HG03442 (cell line): ENCODE measurements at regions not wholly inside any gene's neighbourhood (a gene's known extent, or its start where the extent isn't known, plus 50 kb on each side); places are given as distances from the start of the nearest gene placed in this dataset.
"Not testable (repeated sequence)": the region's sequence is repeated elsewhere in the genome, so short reads cannot be mapped to it uniquely, and the experiment has no call there.

ENCODE experiments used
- ATAC-seq: cut with Tn5 transposase; IDR thresholded peaks from one replicate; pipeline ENCODE4 v1.9.1; 2021; ENCODE audit warnings: mild to moderate bottlenecking, moderate library complexity; ENCODE audit not compliant: unreplicated experiment

GRCh38 chr9:85112391-85112790 is 442.9 kb downstream of the NTRK2 start:
- ATAC-seq: no peak

GRCh38 chr9:85108746-85109145 is 439.2 kb downstream of the NTRK2 start:
- ATAC-seq: no peak

- ATAC-seq: no peak
Measured at GRCh38 chr9:85108229-85108628, 438.7 kb downstream of the NTRK2 start.

GRCh38 chr9:85089188-85089969 is 419.9 kb downstream of the NTRK2 start:
- no peak for ATAC-seq

DNA sequence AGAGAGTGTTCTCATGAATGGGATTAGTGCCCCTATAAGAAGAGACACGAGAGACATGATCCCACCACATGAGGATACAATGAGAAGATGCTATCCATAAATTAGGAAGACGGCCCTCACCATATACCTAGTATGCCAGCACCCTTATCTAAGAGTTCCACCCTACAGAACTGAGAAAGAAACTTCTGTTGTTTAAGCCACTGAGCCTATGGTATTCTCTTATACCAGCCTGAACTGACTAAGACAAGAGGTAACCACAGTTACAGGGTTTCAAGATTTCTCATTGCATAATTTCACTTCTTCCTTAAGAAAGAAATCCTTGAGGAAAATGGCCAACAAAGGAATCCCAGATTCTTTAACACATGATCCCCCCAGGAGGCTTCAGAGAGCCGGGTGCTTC is 412.4 kb downstream of the NTRK2 start:
- ATAC-seq: no peak

DNA sequence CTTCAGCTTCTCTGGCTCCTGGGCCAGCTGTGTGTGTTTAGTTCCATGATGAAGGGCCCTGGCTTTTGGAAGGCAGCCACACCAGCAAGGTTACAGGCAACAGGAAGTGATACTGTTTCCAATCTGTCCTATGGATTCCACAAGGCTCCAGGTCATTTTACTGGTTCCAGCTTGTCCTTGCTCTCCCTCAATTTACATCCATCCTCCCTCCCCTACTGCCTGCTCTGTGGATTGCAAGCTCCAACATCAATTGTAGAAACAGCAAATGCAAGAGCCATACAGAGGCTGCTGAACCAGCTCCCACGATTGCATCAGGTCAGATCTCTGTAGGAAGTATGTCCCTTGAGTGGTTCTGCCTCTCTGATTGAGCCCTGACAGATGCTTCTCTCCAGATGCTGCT is 409.8 kb downstream of the NTRK2 start:
- no peak for ATAC-seq

- no peak for ATAC-seq
Measured at GRCh38 chr9:85077944-85078343, 408.4 kb downstream of the NTRK2 start.

GRCh38 chr9:85077146-85077545 is 407.6 kb downstream of the NTRK2 start:
- ATAC-seq: not testable (repeated sequence)
